ENCODE measurements at regions not wholly inside any gene's neighbourhood (a gene's known extent, or its start where the extent isn't known, plus 50 kb on each side); places are given as distances from the start of the nearest gene placed in this dataset.

GRCh38 chr3:177771780-177772179 is 574.5 kb upstream of the TBL1XR1 start:
- no peaks in the 10 kb centered on the region for H3K27me3 ChIP-seq (ENCODE audit: control insufficient read depth in 3 of 3, insufficient read depth in 3 of 3, low read length in 3 of 3)
- H3K4me3 ChIP-seq (ENCODE audit: low read depth in 1 of 3, low read length in 3 of 3), result no peak overlapping the region
- WGBS, 3 donors, result 79 to 99% (median 98%) methylated on average over 2 of the region's 2 CpGs
- peaks cover 2 to 9% of the 10 kb centered on the region in 2 donors for H3K9me3 ChIP-seq (ENCODE audit: control insufficient read depth in 2 of 2, insufficient read depth in 1 of 2, low read depth in 1 of 2, low read length in 1 of 2)
- H3K27ac ChIP-seq (ENCODE audit: low read depth in 1 of 3, low read length in 2 of 3), result no peak overlapping the region
- DNase-seq (no peak), FAIRE-seq (no peak)
- no peaks in the 10 kb centered on the region for H3K4me1 ChIP-seq (ENCODE audit: control insufficient read depth in 3 of 3, insufficient read depth in 2 of 3, low read depth in 1 of 3, low read length in 2 of 3)
- no peaks in the 10 kb centered on the region for H3K36me3 ChIP-seq (ENCODE audit: control insufficient read depth in 3 of 3, insufficient read depth in 2 of 3, low read depth in 1 of 3, low read length in 3 of 3)

- no peak for FAIRE-seq
- no peak overlapping the region for H3K4me3 ChIP-seq (ENCODE audit: low read depth in 1 of 3, low read length in 3 of 3)
- H3K27me3 ChIP-seq (ENCODE audit: control insufficient read depth in 3 of 3, insufficient read depth in 3 of 3, low read length in 3 of 3), result no peaks in the 10 kb centered on the region
- DNase-seq, result no peak
- H3K36me3 ChIP-seq (ENCODE audit: control insufficient read depth in 3 of 3, insufficient read depth in 2 of 3, low read depth in 1 of 3, low read length in 3 of 3), result no peaks in the 10 kb centered on the region
- H3K9me3 ChIP-seq (ENCODE audit: control insufficient read depth in 2 of 2, insufficient read depth in 1 of 2, low read depth in 1 of 2, low read length in 1 of 2), result peaks cover 2 to 8% of the 10 kb centered on the region in 2 donors
- H3K4me1 ChIP-seq (ENCODE audit: control insufficient read depth in 3 of 3, insufficient read depth in 2 of 3, low read depth in 1 of 3, low read length in 2 of 3), result no peaks in the 10 kb centered on the region
- H3K27ac ChIP-seq (ENCODE audit: low read depth in 1 of 3, low read length in 2 of 3), result no peak overlapping the region
- 62 to 89% (median 79%) methylated on average over 3 of the region's 3 CpGs for WGBS, 3 donors
Observed at GRCh38 chr3:177772908-177773557, 575.8 kb upstream of the TBL1XR1 start.

DNA sequence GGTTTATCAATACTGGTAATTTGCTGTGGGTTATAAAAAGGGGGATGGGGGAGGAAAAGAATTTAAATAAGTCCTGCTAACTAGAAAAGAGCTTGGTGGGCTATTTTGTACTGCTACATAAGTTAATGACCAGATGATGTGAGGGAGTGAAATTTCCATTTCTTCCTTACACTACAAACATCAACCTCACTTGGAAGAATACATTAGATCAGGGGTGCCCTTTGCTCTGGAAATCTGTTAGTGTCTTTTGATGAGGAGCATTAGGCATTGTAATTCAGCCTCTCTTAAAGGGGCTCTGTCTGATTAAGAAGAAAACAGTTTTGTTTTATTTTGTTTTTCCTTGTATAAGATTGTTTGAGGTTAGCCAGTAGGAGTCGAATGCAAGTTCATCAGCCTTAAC is 576.4 kb upstream of the TBL1XR1 start:
- Histone ChIP-seq H3K27ac (ENCODE audit: low read depth in 1 of 3, low read length in 2 of 3) (no peak overlapping the region), H3K4me3 (ENCODE audit: low read depth in 1 of 3, low read length in 3 of 3) (no peak overlapping the region), H3K36me3 (ENCODE audit: control insufficient read depth in 3 of 3, insufficient read depth in 2 of 3, low read depth in 1 of 3, low read length in 3 of 3) (no peaks in the 10 kb centered on the region), H3K27me3 (ENCODE audit: control insufficient read depth in 3 of 3, insufficient read depth in 3 of 3, low read length in 3 of 3) (no peaks in the 10 kb centered on the region), H3K4me1 (ENCODE audit: control insufficient read depth in 3 of 3, insufficient read depth in 2 of 3, low read depth in 1 of 3, low read length in 2 of 3) (no peaks in the 10 kb centered on the region), H3K9me3 (ENCODE audit: control insufficient read depth in 2 of 2, insufficient read depth in 1 of 2, low read depth in 1 of 2, low read length in 1 of 2) (peaks cover under 1 to 2% of the 10 kb centered on the region in 2 donors)
- 73 to 87% (median 79%) methylated on average over 1 of the region's 1 CpG for WGBS, 3 donors
- DNase-seq, result no peak
- no peak for FAIRE-seq

- no peak overlapping the region for H3K4me3 ChIP-seq (ENCODE audit: low read depth in 1 of 3, low read length in 3 of 3)
- no peaks in the 10 kb centered on the region for H3K27me3 ChIP-seq (ENCODE audit: control insufficient read depth in 3 of 3, insufficient read depth in 3 of 3, low read length in 3 of 3)
- H3K27ac ChIP-seq (ENCODE audit: low read depth in 1 of 3, low read length in 2 of 3), result no peak overlapping the region
- 71 to 75% (median 72%) methylated on average over 6 of the region's 6 CpGs for WGBS, 3 donors
- no peaks in the 10 kb centered on the region for H3K36me3 ChIP-seq (ENCODE audit: control insufficient read depth in 3 of 3, insufficient read depth in 2 of 3, low read depth in 1 of 3, low read length in 3 of 3)
- H3K9me3 ChIP-seq (ENCODE audit: control insufficient read depth in 2 of 2, insufficient read depth in 1 of 2, low read depth in 1 of 2, low read length in 1 of 2), result no peaks in the 10 kb centered on the region
- no peak for DNase-seq
- no peak for FAIRE-seq
- peaks cover 0 to 4% (median 2%) of the 10 kb centered on the region in 3 donors for H3K4me1 ChIP-seq (ENCODE audit: control insufficient read depth in 3 of 3, insufficient read depth in 2 of 3, low read depth in 1 of 3, low read length in 2 of 3)
Observed at GRCh38 chr3:177776661-177777101, 579.4 kb upstream of the TBL1XR1 start.

DNA sequence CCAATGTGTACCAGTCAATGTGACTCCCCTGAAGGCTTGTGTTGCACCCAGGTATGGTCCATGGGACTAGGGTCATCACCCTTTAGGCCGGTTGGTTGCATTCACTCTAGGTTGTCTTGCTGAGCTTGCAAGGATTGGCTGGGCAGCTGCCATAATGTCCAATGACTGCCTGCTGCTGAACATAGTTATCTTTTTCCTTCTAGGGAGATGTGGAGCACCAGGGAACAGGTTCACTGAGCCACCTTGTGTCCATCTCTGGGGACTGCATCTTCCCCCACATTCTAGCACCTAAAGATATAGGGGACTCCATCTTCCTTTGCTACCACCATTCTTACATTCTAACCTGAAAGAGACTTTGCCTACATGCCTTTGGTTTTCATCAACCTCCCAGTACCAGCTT is 580.4 kb upstream of the TBL1XR1 start:
- 31 to 72% (median 45%) methylated on average over 1 of the region's 1 CpG for WGBS, 3 donors
- no peaks in the 10 kb centered on the region for H3K36me3 ChIP-seq (ENCODE audit: control insufficient read depth in 3 of 3, insufficient read depth in 2 of 3, low read depth in 1 of 3, low read length in 3 of 3)
- DNase-seq, result peak; percentile 67 to 72
- no peak for FAIRE-seq
- H3K27me3 ChIP-seq (ENCODE audit: control insufficient read depth in 3 of 3, insufficient read depth in 3 of 3, low read length in 3 of 3), result no peaks in the 10 kb centered on the region
- H3K9me3 ChIP-seq (ENCODE audit: control insufficient read depth in 2 of 2, insufficient read depth in 1 of 2, low read depth in 1 of 2, low read length in 1 of 2), result no peaks in the 10 kb centered on the region
- peaks cover 0 to 4% (median 2%) of the 10 kb centered on the region in 3 donors for H3K4me1 ChIP-seq (ENCODE audit: control insufficient read depth in 3 of 3, insufficient read depth in 2 of 3, low read depth in 1 of 3, low read length in 2 of 3)
- H3K4me3 ChIP-seq (ENCODE audit: low read depth in 1 of 3, low read length in 3 of 3), result no peak overlapping the region
- H3K27ac ChIP-seq (ENCODE audit: low read depth in 1 of 3, low read length in 2 of 3), result no peak overlapping the region

GRCh38 chr3:177778633-177779032 is 581.4 kb upstream of the TBL1XR1 start:
- H3K4me3 ChIP-seq (ENCODE audit: low read depth in 1 of 3, low read length in 3 of 3), result no peak overlapping the region
- peaks cover 0 to 4% (median 2%) of the 10 kb centered on the region in 3 donors for H3K4me1 ChIP-seq (ENCODE audit: control insufficient read depth in 3 of 3, insufficient read depth in 2 of 3, low read depth in 1 of 3, low read length in 2 of 3)
- no peaks in the 10 kb centered on the region for H3K27me3 ChIP-seq (ENCODE audit: control insufficient read depth in 3 of 3, insufficient read depth in 3 of 3, low read length in 3 of 3)
- WGBS, 3 donors, result 31 to 45% (median 42%) methylated on average over 1 of the region's 1 CpG
- H3K27ac ChIP-seq (ENCODE audit: low read depth in 1 of 3, low read length in 2 of 3), result no peak overlapping the region
- H3K36me3 ChIP-seq (ENCODE audit: control insufficient read depth in 3 of 3, insufficient read depth in 2 of 3, low read depth in 1 of 3, low read length in 3 of 3), result no peaks in the 10 kb centered on the region
- DNase-seq, result peak in 1 of 2 donors; percentile 14
- no peak for FAIRE-seq
- no peaks in the 10 kb centered on the region for H3K9me3 ChIP-seq (ENCODE audit: control insufficient read depth in 2 of 2, insufficient read depth in 1 of 2, low read depth in 1 of 2, low read length in 1 of 2)

DNA sequence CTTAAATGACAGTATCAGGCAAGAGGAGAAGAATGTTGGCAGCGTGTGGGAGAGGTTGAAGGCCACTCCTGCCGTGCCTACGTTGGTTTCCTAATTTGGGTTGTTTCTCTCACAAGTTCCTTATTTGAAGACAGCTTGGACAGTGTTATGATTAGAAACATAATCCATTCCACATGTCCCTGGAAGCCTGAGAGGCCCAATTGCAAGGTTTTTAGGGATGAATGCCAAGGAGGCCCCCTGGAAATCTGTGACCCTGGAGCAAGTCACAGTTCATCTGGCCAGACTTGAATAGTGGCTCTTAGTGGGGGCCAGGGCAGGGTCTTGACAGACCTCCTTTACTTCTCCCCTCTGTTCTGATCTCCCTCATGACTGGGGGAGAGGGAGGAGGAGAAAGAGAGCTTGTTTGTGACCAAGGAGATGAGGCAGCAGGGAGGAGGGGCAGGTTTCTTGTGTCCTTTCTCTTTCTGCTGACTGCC is 584.4 kb upstream of the TBL1XR1 start:
- no peaks in the 10 kb centered on the region for H3K27me3 ChIP-seq (ENCODE audit: control insufficient read depth in 3 of 3, insufficient read depth in 3 of 3, low read length in 3 of 3)
- no peaks in the 10 kb centered on the region for H3K36me3 ChIP-seq (ENCODE audit: control insufficient read depth in 3 of 3, insufficient read depth in 2 of 3, low read depth in 1 of 3, low read length in 3 of 3)
- peaks cover 0 to 4% (median 2%) of the 10 kb centered on the region in 3 donors for H3K4me1 ChIP-seq (ENCODE audit: control insufficient read depth in 3 of 3, insufficient read depth in 2 of 3, low read depth in 1 of 3, low read length in 2 of 3)
- peak in 1 of 2 donors; percentile 5 for DNase-seq
- H3K4me3 ChIP-seq (ENCODE audit: low read depth in 1 of 3, low read length in 3 of 3), result no peak overlapping the region
- WGBS, 3 donors, result 60 to 70% (median 68%) methylated on average over 3 of the region's 3 CpGs
- no peaks in the 10 kb centered on the region for H3K9me3 ChIP-seq (ENCODE audit: control insufficient read depth in 2 of 2, insufficient read depth in 1 of 2, low read depth in 1 of 2, low read length in 1 of 2)
- FAIRE-seq, result no peak
- peak overlapping the region in 1 of 3 donors; percentile 28 for H3K27ac ChIP-seq (ENCODE audit: low read depth in 1 of 3, low read length in 2 of 3)

GRCh38 chr3:177783338-177783737 is 586.1 kb upstream of the TBL1XR1 start:
- Histone ChIP-seq H3K27ac (ENCODE audit: low read depth in 1 of 3, low read length in 2 of 3) (no peak overlapping the region), H3K36me3 (ENCODE audit: control insufficient read depth in 3 of 3, insufficient read depth in 2 of 3, low read depth in 1 of 3, low read length in 3 of 3) (no peaks in the 10 kb centered on the region), H3K27me3 (ENCODE audit: control insufficient read depth in 3 of 3, insufficient read depth in 3 of 3, low read length in 3 of 3) (no peaks in the 10 kb centered on the region), H3K9me3 (ENCODE audit: control insufficient read depth in 2 of 2, insufficient read depth in 1 of 2, low read depth in 1 of 2, low read length in 1 of 2) (no peaks in the 10 kb centered on the region), H3K4me1 (ENCODE audit: control insufficient read depth in 3 of 3, insufficient read depth in 2 of 3, low read depth in 1 of 3, low read length in 2 of 3) (peaks cover 0 to 4% (median 2%) of the 10 kb centered on the region in 3 donors), H3K4me3 (ENCODE audit: low read depth in 1 of 3, low read length in 3 of 3) (no peak overlapping the region)
- DNase-seq, result no peak
- 94 to 98% (median 96%) methylated on average over 2 of the region's 2 CpGs for WGBS, 3 donors
- no peak for FAIRE-seq

- Histone ChIP-seq H3K4me3 (ENCODE audit: low read depth in 1 of 3, low read length in 3 of 3) (no peak overlapping the region), H3K9me3 (ENCODE audit: control insufficient read depth in 2 of 2, insufficient read depth in 1 of 2, low read depth in 1 of 2, low read length in 1 of 2) (no peaks in the 10 kb centered on the region), H3K27me3 (ENCODE audit: control insufficient read depth in 3 of 3, insufficient read depth in 3 of 3, low read length in 3 of 3) (no peaks in the 10 kb centered on the region), H3K4me1 (ENCODE audit: control insufficient read depth in 3 of 3, insufficient read depth in 2 of 3, low read depth in 1 of 3, low read length in 2 of 3) (peaks cover 0 to 4% (median 2%) of the 10 kb centered on the region in 3 donors), H3K27ac (ENCODE audit: low read depth in 1 of 3, low read length in 2 of 3) (no peak overlapping the region), H3K36me3 (ENCODE audit: control insufficient read depth in 3 of 3, insufficient read depth in 2 of 3, low read depth in 1 of 3, low read length in 3 of 3) (no peaks in the 10 kb centered on the region)
- WGBS, 3 donors, result 87 to 88% (median 88%) methylated on average over 5 of the region's 5 CpGs
- DNase-seq, result no peak
- FAIRE-seq, result no peak
Observed at GRCh38 chr3:177783767-177784166, 586.5 kb upstream of the TBL1XR1 start.

Data from small intestine (tissue), 7 donors.